ENCODE measurements at regions not wholly inside any gene's neighbourhood (a gene's known extent, or its start where the extent isn't known, plus 50 kb on each side); places are given as distances from the start of the nearest gene placed in this dataset.

DNA sequence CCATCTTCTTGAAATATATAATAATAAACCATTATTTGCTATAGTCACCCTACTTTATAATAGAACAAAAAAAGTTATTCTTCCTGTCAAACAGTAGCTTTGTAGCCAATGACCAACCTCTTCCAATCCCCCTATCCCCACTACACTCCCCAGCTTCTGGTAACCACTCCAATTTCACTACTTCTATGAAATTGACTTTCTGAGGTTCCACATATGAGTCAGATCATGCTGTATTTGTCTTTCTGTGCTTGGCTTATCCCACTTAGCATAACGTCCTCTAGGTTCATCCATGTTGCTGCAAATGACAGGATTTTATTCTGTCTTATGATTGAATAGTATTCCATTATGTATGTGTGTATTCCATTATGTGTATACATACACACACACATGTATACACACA, 809.7 kb upstream of the NDST4 start:
- WGBS, 4 donors, result 60 to 77% (median 68%) methylated on average over 1 of the region's 1 CpG
- no peak overlapping the region for H3K27ac ChIP-seq
- DNase-seq (no peak), ATAC-seq (no peak)
- intact Hi-C loops (cut with DNase I), result no loop called here
- H3K4me3 ChIP-seq, result no peak overlapping the region
- H3K9me3 ChIP-seq, result no peaks in the 10 kb centered on the region
- no peak for TF ChIP-seq POLR2A (IDR thresholded peaks at IDR 0.05)
- TF ChIP-seq, protein P1, sequence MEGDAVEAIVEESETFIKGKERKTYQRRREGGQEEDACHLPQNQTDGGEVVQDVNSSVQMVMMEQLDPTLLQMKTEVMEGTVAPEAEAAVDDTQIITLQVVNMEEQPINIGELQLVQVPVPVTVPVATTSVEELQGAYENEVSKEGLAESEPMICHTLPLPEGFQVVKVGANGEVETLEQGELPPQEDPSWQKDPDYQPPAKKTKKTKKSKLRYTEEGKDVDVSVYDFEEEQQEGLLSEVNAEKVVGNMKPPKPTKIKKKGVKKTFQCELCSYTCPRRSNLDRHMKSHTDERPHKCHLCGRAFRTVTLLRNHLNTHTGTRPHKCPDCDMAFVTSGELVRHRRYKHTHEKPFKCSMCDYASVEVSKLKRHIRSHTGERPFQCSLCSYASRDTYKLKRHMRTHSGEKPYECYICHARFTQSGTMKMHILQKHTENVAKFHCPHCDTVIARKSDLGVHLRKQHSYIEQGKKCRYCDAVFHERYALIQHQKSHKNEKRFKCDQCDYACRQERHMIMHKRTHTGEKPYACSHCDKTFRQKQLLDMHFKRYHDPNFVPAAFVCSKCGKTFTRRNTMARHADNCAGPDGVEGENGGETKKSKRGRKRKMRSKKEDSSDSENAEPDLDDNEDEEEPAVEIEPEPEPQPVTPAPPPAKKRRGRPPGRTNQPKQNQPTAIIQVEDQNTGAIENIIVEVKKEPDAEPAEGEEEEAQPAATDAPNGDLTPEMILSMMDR (IDR thresholded peaks at IDR 0.05), result no peak
- H3K27me3 ChIP-seq, result no peaks in the 10 kb centered on the region
- H3K4me1 ChIP-seq, result no peaks in the 10 kb centered on the region
- H3K36me3 ChIP-seq, result no peaks in the 10 kb centered on the region

DNA sequence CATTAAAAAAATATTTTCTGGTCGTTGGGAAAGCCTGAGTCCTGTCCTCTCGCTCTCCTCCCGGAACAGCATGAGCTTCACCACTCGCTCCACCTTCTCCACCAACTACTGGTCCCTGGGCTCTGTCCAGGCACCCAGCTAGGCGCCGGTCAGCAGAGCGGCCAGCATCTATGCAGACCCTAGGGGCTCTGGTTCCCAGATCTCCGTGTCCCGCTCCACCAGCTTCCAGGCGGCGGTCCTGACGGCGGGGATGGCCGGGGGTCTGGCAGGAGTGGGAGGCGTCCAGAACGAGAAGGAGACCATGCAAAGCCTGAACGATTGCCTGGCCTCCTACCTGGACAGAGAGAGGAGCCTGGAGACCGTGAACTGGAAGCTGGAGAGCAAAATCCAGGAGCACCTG, 807.2 kb upstream of the NDST4 start:
- no peaks in the 10 kb centered on the region for H3K36me3 ChIP-seq
- no peak overlapping the region for H3K4me3 ChIP-seq
- no peaks in the 10 kb centered on the region for H3K27me3 ChIP-seq
- WGBS, 4 donors, result 88 to 94% (median 91%) methylated on average over 18 of the region's 18 CpGs
- H3K4me1 ChIP-seq, result no peaks in the 10 kb centered on the region
- intact Hi-C loops (cut with DNase I), result no loop called here
- no peak for DNase-seq
- ATAC-seq, result no peak
- no peak for TF ChIP-seq POLR2A (IDR thresholded peaks at IDR 0.05)
- H3K9me3 ChIP-seq, result no peaks in the 10 kb centered on the region
- H3K27ac ChIP-seq, result no peak overlapping the region

DNA sequence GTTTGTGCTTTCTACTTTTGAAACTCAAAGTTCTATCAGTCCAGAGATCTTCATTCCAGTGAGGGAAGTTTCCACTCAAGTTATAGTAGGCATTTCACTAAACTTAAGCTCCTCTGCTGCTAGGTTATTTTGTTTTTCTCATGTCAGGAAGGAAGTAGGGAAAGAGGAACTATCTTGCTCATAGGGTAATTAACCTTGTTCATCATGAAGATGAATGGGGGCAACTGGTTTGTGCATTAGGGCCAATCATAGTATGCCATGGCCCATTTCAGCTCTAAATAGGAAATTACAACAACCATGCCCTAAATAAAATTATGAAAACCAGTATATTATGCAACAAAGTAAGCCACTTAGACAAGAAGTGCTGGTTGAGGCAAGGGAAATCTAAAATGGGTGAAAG, 804.7 kb upstream of the NDST4 start:
- ATAC-seq, result no peak
- intact Hi-C loops (cut with DNase I), result no loop called here
- no peak overlapping the region for H3K4me3 ChIP-seq
- H3K27me3 ChIP-seq, result no peaks in the 10 kb centered on the region
- H3K27ac ChIP-seq, result no peak overlapping the region
- H3K4me1 ChIP-seq, result no peaks in the 10 kb centered on the region
- no peaks in the 10 kb centered on the region for H3K36me3 ChIP-seq
- DNase-seq, result no peak
- H3K9me3 ChIP-seq, result no peaks in the 10 kb centered on the region
- TF ChIP-seq, protein P1 (IDR thresholded peaks at IDR 0.05), result no peak
- no peak for TF ChIP-seq POLR2A (IDR thresholded peaks at IDR 0.05)

DNA sequence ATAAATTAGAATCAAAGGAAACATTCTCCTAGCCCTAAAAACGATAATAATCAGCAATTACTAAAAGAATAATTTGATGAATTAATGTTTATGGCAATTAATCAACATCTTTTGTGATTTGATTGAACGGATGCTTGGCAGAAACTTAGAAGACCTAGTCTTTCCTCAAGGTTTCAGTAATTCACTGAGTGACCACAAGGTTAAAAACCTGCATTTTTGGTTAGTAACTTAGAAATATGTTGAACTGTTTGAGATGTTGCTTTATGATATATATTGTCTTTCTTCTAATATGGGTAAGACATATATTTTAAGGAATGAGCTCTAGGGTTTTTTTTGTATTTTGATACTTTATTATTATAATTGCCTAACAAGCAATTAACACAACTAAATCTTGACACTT, 793.0 kb upstream of the NDST4 start:
- intact Hi-C loops (cut with DNase I), result no loop called here
- TF ChIP-seq POLR2A (IDR thresholded peaks at IDR 0.05), result no peak
- TF ChIP-seq, protein P1 (IDR thresholded peaks at IDR 0.05), result no peak
- Histone ChIP-seq H3K9me3 (peaks cover 0 to 14% (median 0%) of the 10 kb centered on the region in 12 donors), H3K27me3 (no peaks in the 10 kb centered on the region), H3K4me1 (no peaks in the 10 kb centered on the region), H3K36me3 (no peaks in the 10 kb centered on the region), H3K27ac (no peak overlapping the region), H3K4me3 (no peak overlapping the region)
- WGBS, 4 donors, result 50 to 63% (median 55%) methylated on average over 2 of the region's 2 CpGs
- ATAC-seq (no peak), DNase-seq (no peak)

DNA sequence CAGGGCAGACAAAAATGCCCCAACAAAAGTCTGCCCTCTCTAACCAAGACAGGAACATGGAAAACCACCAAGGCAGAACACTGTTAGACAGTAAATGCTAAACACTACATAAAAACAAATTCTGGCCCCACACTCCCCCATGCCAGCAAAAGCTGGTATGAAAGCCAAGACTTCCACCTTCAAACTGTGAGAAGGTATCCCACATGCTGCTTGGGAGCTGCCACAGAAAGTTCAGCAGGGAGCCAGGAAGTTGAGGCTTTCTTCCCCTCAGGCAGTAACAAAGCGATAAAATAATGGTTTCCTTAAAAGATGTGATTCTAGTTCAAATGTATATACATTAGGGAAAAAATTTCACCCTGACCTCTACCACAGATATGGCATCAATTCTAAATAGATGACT, 770.4 kb upstream of the NDST4 start:
- DNase-seq (no peak), ATAC-seq (no peak)
- H3K36me3 ChIP-seq, result no peaks in the 10 kb centered on the region
- intact Hi-C loops (cut with DNase I), result no loop called here
- no peak overlapping the region for H3K4me3 ChIP-seq
- WGBS, 4 donors, result 81 to 87% (median 84%) methylated on average over 1 of the region's 1 CpG
- no peaks in the 10 kb centered on the region for H3K27me3 ChIP-seq
- H3K27ac ChIP-seq, result no peak overlapping the region
- TF ChIP-seq POLR2A (IDR thresholded peaks at IDR 0.05), result no peak
- H3K9me3 ChIP-seq, result no peaks in the 10 kb centered on the region
- H3K4me1 ChIP-seq, result no peaks in the 10 kb centered on the region

Data from heart left ventricle (tissue), 16 donors.